Heart left ventricle (tissue), 16 donors: ENCODE measurements at regions not wholly inside any gene's neighbourhood (a gene's known extent, or its start where the extent isn't known, plus 50 kb on each side); places are given as distances from the start of the nearest gene placed in this dataset.

ENCODE experiments used
- ATAC-seq, 4 donors: fragments of 200-7000 bp; cut with Tn5 transposase; one replicate each; pipeline ENCODE4 v1.9.1; 2020 to 2022; ENCODE audit warnings: moderate library complexity in 4 of 4, mild to moderate bottlenecking in 3 of 4, moderate number of reproducible peaks in 1 of 4
- DNase-seq, 5 donors: peaks; one replicate each; pipeline ENCODE4 v3.0.0-alpha.2; 2020
- H3K27ac ChIP-seq, 12 donors: fragments of 200-600 bp; sonication (generic) in 4 of 12; one replicate each; pipeline versions ENCODE4 v1.5.0 to v1.8.0; 2016 to 2022; ENCODE audit warnings: mild to moderate bottlenecking in 2 of 12
- H3K27me3 ChIP-seq, 9 donors: fragments of 200-600 bp; sonication (generic) in 2 of 9; one replicate each; pipeline versions ENCODE4 v1.5.1 to v1.8.0; 2016 to 2022; ENCODE audit warnings: mild to moderate bottlenecking in 3 of 9
- H3K36me3 ChIP-seq, 9 donors: fragments of 200-600 bp; sonication (generic) in 2 of 9; one replicate each; pipeline versions ENCODE4 v1.5.0 to v1.8.0; 2018 to 2022; ENCODE audit warnings: mild to moderate bottlenecking in 2 of 9
- H3K4me1 ChIP-seq, 12 donors: fragments of 200-600 bp; sonication (generic) in 4 of 12; one replicate each; pipeline versions ENCODE4 v1.5.0 to v1.8.0; 2016 to 2022; ENCODE audit warnings: mild to moderate bottlenecking in 3 of 12
- H3K4me3 ChIP-seq, 12 donors: fragments of 200-600 bp; sonication (generic) in 4 of 12; one replicate each; pipeline versions ENCODE4 v1.5.0 to v1.8.0; 2017 to 2022; ENCODE audit warnings: mild to moderate bottlenecking in 9 of 12, moderate library complexity in 4 of 12
- H3K9me3 ChIP-seq, 12 donors: fragments of 200-600 bp; sonication (generic) in 4 of 12; one replicate each; pipeline versions ENCODE4 v1.5.0 to v1.8.0; 2016 to 2022; ENCODE audit warnings: mild to moderate bottlenecking in 1 of 12
- CTCF ChIP-seq, 12 donors: fragments of 200-600 bp; sonication (generic) in 4 of 12; IDR thresholded peaks; one replicate each; pipeline versions ENCODE4 v1.5.0 to v1.8.0; 2018 to 2022; ENCODE audit warnings: antibody characterized with exemption in 12 of 12, mild to moderate bottlenecking in 5 of 12
- POLR2A ChIP-seq, 2 donors: fragments of 450-650 bp; IDR thresholded peaks; one replicate each; pipeline ENCODE4 v1.6.1; 2017; ENCODE audit warnings: antibody characterized with exemption in 2 of 2, mild to moderate bottlenecking in 2 of 2, moderate library complexity in 2 of 2
- WGBS, 4 donors: extraction: QIAGEN DNeasy Blood & Tissue Kit in 2 of 4; methylation state at CpG; one replicate each; pipeline versions ENCODE4 v1.1.5 to v1.1.7; 2013 to 2018; 5-methylcytosine and 5-hydroxymethylcytosine counted together
- intact Hi-C, 10 donors: fragments of 100-400 bp; cut with DNase I; formaldehyde crosslinking; loops; one replicate each; pipeline versions ENCODE4 v1.11.1 to v1.14.2; 2022
- donor health status: ischemic (EF 13 %, LVEDD 7.1; RV severe dilation, severe dysfunction).
- donor health status: healthy with polysubstance abuse.
- donor health status: DM: no; HTN: yes; CAD: no.
- donor health status: DM: no; HTN: no; CAD: no.
- donor health status: ischemic (EF 25% LVEDD 6.9; RV normal size, moderate dysfunction).
- donor health status: ischemic (EF 25% LVEDD 5.7; RV mildly dilated, moderate dysfunction).
- donor health status: healthy.
- donor health status: DM: yes; HTN: yes; CAD: no.
- donor health status: ischemic (EF 35%, LVEDD 5.7; RV mildly dilated, moderate dysfunction).
- donor health status: nonischemic (EF 11% LVEDD 7.7; RV severe dilation, severe dysfunction).
- donor health status: DM: yes; HTN: yes; CAD: no.
- donor health status: PGD.
- donor health status: ischemic (EF 29% LVEDD 5.4; RV normal size, mild dysfunction).
- donor health status: nonischemic (EF 23%, LVEDD 6.1; RV moderate dilation, normal function).

GRCh38 chr3:22594990-22595389 lies 608.1 kb upstream of the UBE2E2 start:
- intact Hi-C loops: no loop called here
- TF ChIP-seq POLR2A (IDR thresholded peaks at IDR 0.05) (no peak), CTCF (IDR thresholded peaks at IDR 0.05) (no peak)
- DNase-seq (no peak), ATAC-seq (no peak)
- H3K36me3 ChIP-seq: no peaks in the 10 kb centered on the region
- H3K9me3 ChIP-seq: no peaks in the 10 kb centered on the region
- H3K4me3 ChIP-seq: no peak overlapping the region
- H3K27ac ChIP-seq: no peak overlapping the region
- no peaks in the 10 kb centered on the region for H3K27me3 ChIP-seq
- no peaks in the 10 kb centered on the region for H3K4me1 ChIP-seq

GRCh38 chr3:22606461-22606860 lies 596.7 kb upstream of the UBE2E2 start:
- peaks cover 0 to 5% (median 0%) of the 10 kb centered on the region in 12 donors for H3K4me1 ChIP-seq
- H3K36me3 ChIP-seq: no peaks in the 10 kb centered on the region
- intact Hi-C loops: no loop called here
- DNase-seq (no peak), ATAC-seq (no peak)
- no peak overlapping the region for H3K27ac ChIP-seq
- no peak overlapping the region for H3K4me3 ChIP-seq
- peaks cover 0 to 8% (median 0%) of the 10 kb centered on the region in 12 donors for H3K9me3 ChIP-seq
- TF ChIP-seq POLR2A (IDR thresholded peaks at IDR 0.05) (no peak), CTCF (IDR thresholded peaks at IDR 0.05) (no peak)
- H3K27me3 ChIP-seq: no peaks in the 10 kb centered on the region
- 56 to 71% (median 59%) methylated on average over 5 of the region's 5 CpGs for WGBS, 4 donors

- H3K36me3 ChIP-seq: no peaks in the 10 kb centered on the region
- intact Hi-C loops: no loop called here
- TF ChIP-seq CTCF (IDR thresholded peaks at IDR 0.05): no peak
- no peak for TF ChIP-seq POLR2A (IDR thresholded peaks at IDR 0.05)
Observed at GRCh38 chr3:22606938-22607337, 596.2 kb upstream of the UBE2E2 start.

GRCh38 chr3:22608093-22608492 lies 595.0 kb upstream of the UBE2E2 start:
- WGBS, 4 donors: 93 to 95% (median 95%) methylated on average over 4 of the region's 4 CpGs
- no peak for ATAC-seq
- Histone ChIP-seq H3K27ac (no peak overlapping the region), H3K27me3 (no peaks in the 10 kb centered on the region), H3K9me3 (peaks cover 0 to 4% (median 0%) of the 10 kb centered on the region in 12 donors), H3K36me3 (no peaks in the 10 kb centered on the region), H3K4me1 (peaks cover 0 to 5% (median 0%) of the 10 kb centered on the region in 12 donors), H3K4me3 (no peak overlapping the region)
- no peak for DNase-seq
- intact Hi-C loops: no loop called here
- TF ChIP-seq POLR2A (IDR thresholded peaks at IDR 0.05) (no peak), CTCF (IDR thresholded peaks at IDR 0.05) (no peak)

More at GRCh38 chr3:22606938-22607337, 596.2 kb upstream of the UBE2E2 start:
- H3K4me1 ChIP-seq: peaks cover 0 to 5% (median 0%) of the 10 kb centered on the region in 12 donors
- WGBS, 4 donors: 75 to 87% (median 81%) methylated on average over 3 of the region's 3 CpGs
- H3K27me3 ChIP-seq: no peaks in the 10 kb centered on the region
- no peak for DNase-seq
- no peak overlapping the region for H3K4me3 ChIP-seq
- H3K9me3 ChIP-seq: peaks cover 0 to 8% (median 0%) of the 10 kb centered on the region in 12 donors
- H3K27ac ChIP-seq: no peak overlapping the region
- ATAC-seq: no peak
